ENCODE measurements at regions not wholly inside any gene's neighbourhood (a gene's known extent, or its start where the extent isn't known, plus 50 kb on each side); places are given as distances from the start of the nearest gene placed in this dataset.

GRCh38 chr14:22405201-22405600, 183.8 kb downstream of the DAD1 start:
- no peaks in the 10 kb centered on the region for H3K27me3 ChIP-seq (replicated peaks in 1 of 4; ENCODE audit: control insufficient read depth in 3 of 4, extremely low read depth in 1 of 4, insufficient read depth in 3 of 4, low read length in 3 of 4)
- no peak for DNase-seq (ENCODE audit: low read depth in 1 of 2, low spot score in 2 of 2)
- no peak overlapping the region for H4K8ac ChIP-seq (ENCODE audit: extremely low read depth, insufficient read depth, low read length)
- H3K79me1 ChIP-seq (ENCODE audit: low read depth, low read length) = no peaks in the 10 kb centered on the region
- H4K5ac ChIP-seq (ENCODE audit: insufficient read length, low read depth, low read length) = no peak overlapping the region
- no peak overlapping the region for H2BK5ac ChIP-seq (ENCODE audit: low read depth, low read length)
- no peaks in the 10 kb centered on the region for H3K79me2 ChIP-seq (ENCODE audit: control insufficient read depth in 1 of 2, insufficient read depth in 2 of 2, low read length in 2 of 2)
- ChIA-PET CTCF (ENCODE audit: partially characterized antibody) (interaction anchor here (0.7 to 1.7 kb wide), 5 partner anchors 13 to 165 kb away, joined by 3 to 6 read pairs (median 3); no protein-coding TSS in a partner anchor), POLR2A (ENCODE audit: partially characterized antibody) (no interaction called here)
- no peak overlapping the region for H2AK5ac ChIP-seq (ENCODE audit: low read depth, low read length)
- H3K9ac ChIP-seq (replicated peaks in 1 of 4; ENCODE audit: extremely low read depth in 1 of 4, low read depth in 3 of 4, low read length in 3 of 4) = no peak overlapping the region
- no peak overlapping the region for H3K56ac ChIP-seq (replicated peaks; ENCODE audit: insufficient read length, low read depth, low read length)
- no peak overlapping the region for H3K18ac ChIP-seq (ENCODE audit: extremely low read depth, low read length)
- H2BK12ac ChIP-seq (ENCODE audit: low read depth, low read length) = no peak overlapping the region
- no peaks in the 10 kb centered on the region for H3K23me2 ChIP-seq (ENCODE audit: low read depth, low read length)
- H4K91ac ChIP-seq (replicated peaks; ENCODE audit: insufficient read length, low read length) = no peak overlapping the region
- H3K4ac ChIP-seq (replicated peaks; ENCODE audit: insufficient read length, low read depth, low read length) = no peak overlapping the region
- H3K4me1 ChIP-seq (replicated peaks in 1 of 4; ENCODE audit: control insufficient read depth in 3 of 4, insufficient read depth in 4 of 4, low read length in 3 of 4) = no peaks in the 10 kb centered on the region
- WGBS, 2 experiments (ENCODE audit: extremely low coverage in 1 of 2, insufficient coverage in 1 of 2, insufficient read length in 1 of 2, insufficient replicate concordance in 2 of 2, low coverage in 1 of 2, low lambda C conversion rate in 2 of 2, missing lambda C conversion rate in 1 of 2) = 92% methylated on average over 1 of the region's 1 CpG; no CpG with 5 or more reads in 1 of the 2 experiments
- no peaks in the 10 kb centered on the region for H3K9me3 ChIP-seq (ENCODE audit: insufficient read depth in 2 of 2, low read depth in 1 of 2, low read length in 1 of 2)
- H2BK20ac ChIP-seq (ENCODE audit: low read length) = no peak overlapping the region
- FAIRE-seq = no peak
- H2BK15ac ChIP-seq (ENCODE audit: low read length) = no peak overlapping the region
- no peak overlapping the region for H2AFZ ChIP-seq (ENCODE audit: low read length)
- no peak overlapping the region for H3K23ac ChIP-seq (ENCODE audit: insufficient read length)
- no peak overlapping the region for H3K4me2 ChIP-seq (ENCODE audit: insufficient read depth in 1 of 2, low read depth in 2 of 2, low read length in 2 of 2)
- no peak overlapping the region for H3K27ac ChIP-seq (ENCODE audit: low read depth, low read length)
- H3K36me3 ChIP-seq (ENCODE audit: control insufficient read depth in 2 of 4, insufficient read depth in 4 of 4, low read length in 3 of 4) = no peaks in the 10 kb centered on the region
- H3K14ac ChIP-seq (ENCODE audit: insufficient read length) = no peak overlapping the region
- TF ChIP-seq, protein P1, sequence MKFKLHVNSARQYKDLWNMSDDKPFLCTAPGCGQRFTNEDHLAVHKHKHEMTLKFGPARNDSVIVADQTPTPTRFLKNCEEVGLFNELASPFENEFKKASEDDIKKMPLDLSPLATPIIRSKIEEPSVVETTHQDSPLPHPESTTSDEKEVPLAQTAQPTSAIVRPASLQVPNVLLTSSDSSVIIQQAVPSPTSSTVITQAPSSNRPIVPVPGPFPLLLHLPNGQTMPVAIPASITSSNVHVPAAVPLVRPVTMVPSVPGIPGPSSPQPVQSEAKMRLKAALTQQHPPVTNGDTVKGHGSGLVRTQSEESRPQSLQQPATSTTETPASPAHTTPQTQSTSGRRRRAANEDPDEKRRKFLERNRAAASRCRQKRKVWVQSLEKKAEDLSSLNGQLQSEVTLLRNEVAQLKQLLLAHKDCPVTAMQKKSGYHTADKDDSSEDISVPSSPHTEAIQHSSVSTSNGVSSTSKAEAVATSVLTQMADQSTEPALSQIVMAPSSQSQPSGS (IDR thresholded peaks at IDR 0.05; ENCODE audit: low read length) = no peak
- TF ChIP-seq TAF1 (IDR thresholded peaks at IDR 0.05; ENCODE audit: low read depth, low read length) (no peak), ASH2L (IDR thresholded peaks at IDR 0.05; ENCODE audit: low read length) (no peak), SIX5 (IDR thresholded peaks at IDR 0.05; ENCODE audit: low read depth, low read length) (no peak), SIN3A (conservative IDR thresholded peaks at IDR 0.05 in 1 of 2, IDR thresholded peaks at IDR 0.05 in 1 of 2; ENCODE audit: low read depth in 1 of 2, low read length in 2 of 2) (no peak), KDM4A (IDR thresholded peaks at IDR 0.05; ENCODE audit: low read depth, low read length, severe bottlenecking) (no peak)
- TF ChIP-seq, protein P2, sequence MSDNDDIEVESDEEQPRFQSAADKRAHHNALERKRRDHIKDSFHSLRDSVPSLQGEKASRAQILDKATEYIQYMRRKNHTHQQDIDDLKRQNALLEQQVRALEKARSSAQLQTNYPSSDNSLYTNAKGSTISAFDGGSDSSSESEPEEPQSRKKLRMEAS (IDR thresholded peaks at IDR 0.05) = no peak
- no peak overlapping the region for H3K4me3 ChIP-seq (ENCODE audit: extremely low read depth in 1 of 4, insufficient read depth in 2 of 4, low read depth in 3 of 4, low read length in 4 of 4)
- H4K20me1 ChIP-seq (replicated peaks in 1 of 2; ENCODE audit: control insufficient read depth in 1 of 2, insufficient read depth in 2 of 2, low read length in 2 of 2) = no peaks in the 10 kb centered on the region
- no peak overlapping the region for H2BK120ac ChIP-seq (replicated peaks; ENCODE audit: low read depth, low read length)
